DOHH2 (cell line): ENCODE measurements at regions not wholly inside any gene's neighbourhood (a gene's known extent, or its start where the extent isn't known, plus 50 kb on each side); places are given as distances from the start of the nearest gene placed in this dataset.

ENCODE experiments used
- H3F3A ChIP-seq: fragments of 200-600 bp; sonication (generic), shearing (Covaris generic); 2 replicates; pipeline ENCODE4 v1.6.0; 2016; ENCODE audit warnings: antibody characterized with exemption, mild to moderate bottlenecking; ENCODE audit not compliant: control insufficient read depth, insufficient read depth
- H3K27ac ChIP-seq: fragments of 200-600 bp; sonication (generic); 2 replicates; pipeline ENCODE4 v1.5.1; 2014; ENCODE audit warnings: low read depth, mild to moderate bottlenecking, low read length, moderate library complexity
- H3K27me3 ChIP-seq: fragments of 200-600 bp; sonication (generic); 2 replicates; pipeline ENCODE4 v1.6.1; 2014; ENCODE audit warnings: mild to moderate bottlenecking, low read length, mixed read lengths; ENCODE audit not compliant: control insufficient read depth
- H3K36me3 ChIP-seq: fragments of 200-600 bp; sonication (generic); 2 replicates; pipeline ENCODE4 v1.6.1; 2014; ENCODE audit warnings: mild to moderate bottlenecking, low read length, moderate library complexity, mixed read lengths; ENCODE audit not compliant: control insufficient read depth
- H3K4me1 ChIP-seq: fragments of 200-600 bp; sonication (generic); 2 replicates; pipeline ENCODE4 v1.6.1; 2014; ENCODE audit warnings: mild to moderate bottlenecking, low read length, mixed read lengths; ENCODE audit not compliant: control insufficient read depth
- H3K4me2 ChIP-seq: fragments of 200-600 bp; sonication (generic); 2 replicates; pipeline ENCODE4 v1.6.0; 2014; ENCODE audit warnings: mild to moderate bottlenecking, low read length, moderate library complexity
- H3K4me3 ChIP-seq: fragments of 200-600 bp; sonication (generic); 2 replicates; pipeline ENCODE4 v1.5.1; 2014; ENCODE audit warnings: mild to moderate bottlenecking, low read length, mixed read lengths
- H3K79me2 ChIP-seq: fragments of 200-600 bp; sonication (generic); 2 replicates; pipeline ENCODE4 v1.6.1; 2014; ENCODE audit warnings: mild to moderate bottlenecking, low read length, mixed read lengths; ENCODE audit not compliant: control insufficient read depth
- H3K9me2 ChIP-seq: fragments of 200-600 bp; sonication (generic); replicated peaks from 2 replicates; pipeline ENCODE4 v1.6.1; 2014; ENCODE audit warnings: mild to moderate bottlenecking, low read length, mixed read lengths; ENCODE audit not compliant: control insufficient read depth
- H3K9me3 ChIP-seq: fragments of 200-600 bp; sonication (generic); 2 replicates; pipeline ENCODE4 v1.6.1; 2014; ENCODE audit warnings: antibody characterized with exemption, low read length, mixed read lengths; ENCODE audit not compliant: control insufficient read depth, insufficient read depth
- H4K20me1 ChIP-seq: fragments of 200-600 bp; sonication (generic); 2 replicates; pipeline ENCODE4 v1.6.0; 2014; ENCODE audit warnings: low read depth, mild to moderate bottlenecking, antibody characterized with exemption, low read length, moderate library complexity; ENCODE audit not compliant: control insufficient read depth, insufficient read depth
- EZH2phosphoT487 ChIP-seq: fragments of 200-600 bp; sonication (generic); IDR thresholded peaks from 2 replicates; pipeline ENCODE4 v1.6.1; 2017; ENCODE audit warnings: borderline replicate concordance, mild to moderate bottlenecking, antibody characterized with exemption, low read length, moderate library complexity, mixed read lengths
- TF ChIP-seq, protein P1 (sequence below): fragments of 200-600 bp; sonication (generic); IDR thresholded peaks from one replicate; pipeline ENCODE4 v1.5.1; 2014; ENCODE audit warnings: antibody characterized with exemption, mild to moderate bottlenecking, low read depth, low read length; ENCODE audit not compliant: poor library complexity, severe bottlenecking

GRCh38 chr14:101116065-101116464, 212.5 kb upstream of the RTL1 start:
- Histone ChIP-seq H3K36me3 (no peaks in the 10 kb centered on the region), H3K79me2 (no peaks in the 10 kb centered on the region), H3K4me3 (no peak overlapping the region), H3K4me2 (no peak overlapping the region), H3K9me2 (no peaks in the 10 kb centered on the region), H3K27me3 (no peaks in the 10 kb centered on the region), H4K20me1 (no peaks in the 10 kb centered on the region), H3K9me3 (no peaks in the 10 kb centered on the region), H3K27ac (no peak overlapping the region), H3F3A (no peaks in the 10 kb centered on the region), H3K4me1 (peaks cover 7% of the 10 kb centered on the region)
- TF ChIP-seq EZH2phosphoT487 = no peak
- TF ChIP-seq, protein P1, sequence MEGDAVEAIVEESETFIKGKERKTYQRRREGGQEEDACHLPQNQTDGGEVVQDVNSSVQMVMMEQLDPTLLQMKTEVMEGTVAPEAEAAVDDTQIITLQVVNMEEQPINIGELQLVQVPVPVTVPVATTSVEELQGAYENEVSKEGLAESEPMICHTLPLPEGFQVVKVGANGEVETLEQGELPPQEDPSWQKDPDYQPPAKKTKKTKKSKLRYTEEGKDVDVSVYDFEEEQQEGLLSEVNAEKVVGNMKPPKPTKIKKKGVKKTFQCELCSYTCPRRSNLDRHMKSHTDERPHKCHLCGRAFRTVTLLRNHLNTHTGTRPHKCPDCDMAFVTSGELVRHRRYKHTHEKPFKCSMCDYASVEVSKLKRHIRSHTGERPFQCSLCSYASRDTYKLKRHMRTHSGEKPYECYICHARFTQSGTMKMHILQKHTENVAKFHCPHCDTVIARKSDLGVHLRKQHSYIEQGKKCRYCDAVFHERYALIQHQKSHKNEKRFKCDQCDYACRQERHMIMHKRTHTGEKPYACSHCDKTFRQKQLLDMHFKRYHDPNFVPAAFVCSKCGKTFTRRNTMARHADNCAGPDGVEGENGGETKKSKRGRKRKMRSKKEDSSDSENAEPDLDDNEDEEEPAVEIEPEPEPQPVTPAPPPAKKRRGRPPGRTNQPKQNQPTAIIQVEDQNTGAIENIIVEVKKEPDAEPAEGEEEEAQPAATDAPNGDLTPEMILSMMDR = no peak

GRCh38 chr14:101116486-101117130, 213.1 kb upstream of the RTL1 start:
- H3K4me1 ChIP-seq = peaks cover 7% of the 10 kb centered on the region

GRCh38 chr14:101117543-101117942, 214.0 kb upstream of the RTL1 start:
- Histone ChIP-seq H3K4me1 (peaks cover 7% of the 10 kb centered on the region), H3K27ac (no peak overlapping the region), H3K9me2 (no peaks in the 10 kb centered on the region), H3F3A (no peaks in the 10 kb centered on the region), H3K9me3 (no peaks in the 10 kb centered on the region), H3K4me3 (no peak overlapping the region), H3K4me2 (no peak overlapping the region), H4K20me1 (no peaks in the 10 kb centered on the region), H3K27me3 (no peaks in the 10 kb centered on the region), H3K79me2 (no peaks in the 10 kb centered on the region), H3K36me3 (no peaks in the 10 kb centered on the region)
- TF ChIP-seq, protein P1 = no peak
- TF ChIP-seq EZH2phosphoT487 = no peak

More at GRCh38 chr14:101116486-101117130, 213.1 kb upstream of the RTL1 start:
- Histone ChIP-seq H3K4me3 (no peak overlapping the region), H3F3A (no peaks in the 10 kb centered on the region), H3K4me2 (no peak overlapping the region), H3K27ac (no peak overlapping the region), H3K9me3 (no peaks in the 10 kb centered on the region), H4K20me1 (no peaks in the 10 kb centered on the region), H3K79me2 (no peaks in the 10 kb centered on the region), H3K27me3 (no peaks in the 10 kb centered on the region), H3K36me3 (no peaks in the 10 kb centered on the region), H3K9me2 (no peaks in the 10 kb centered on the region)
- no peak for TF ChIP-seq EZH2phosphoT487
- TF ChIP-seq, protein P1 = no peak
